PFSK-1 (cell line): ENCODE measurements at regions not wholly inside any gene's neighbourhood (a gene's known extent, or its start where the extent isn't known, plus 50 kb on each side); places are given as distances from the start of the nearest gene placed in this dataset.

Experiments used
- POLR2AphosphoS5 ChIP-seq: IDR thresholded peaks from 2 replicates; pipeline ENCODE4 v1.6.1; 2012; ENCODE audit warnings: low read depth, mild to moderate bottlenecking, control low read depth, low read length, moderate library complexity
- REST ChIP-seq, 2 experiments: IDR thresholded peaks; 2 replicates each; pipeline versions ENCODE4 v1.6.1 to v1.8.0; 2011 to 2012; ENCODE audit warnings: low read depth in 2 of 2, low read length in 2 of 2, control low read depth in 1 of 2, inconsistent platforms in 1 of 2, mild to moderate bottlenecking in 1 of 2, moderate library complexity in 1 of 2; ENCODE audit not compliant: insufficient read depth in 1 of 2
- SIN3A ChIP-seq: IDR thresholded peaks from 2 replicates; pipeline ENCODE4 v1.6.1; 2012; ENCODE audit warnings: mild to moderate bottlenecking, low read length, moderate library complexity, borderline replicate concordance; ENCODE audit not compliant: insufficient read depth
- TAF1 ChIP-seq: IDR thresholded peaks from 2 replicates; pipeline ENCODE4 v1.6.1; 2012; ENCODE audit warnings: low read length, control low read depth, borderline replicate concordance; ENCODE audit not compliant: insufficient read depth

- no peak for TF ChIP-seq TAF1
- no peak for TF ChIP-seq POLR2AphosphoS5
- TF ChIP-seq SIN3A: no peak
- TF ChIP-seq REST (IDR thresholded peaks at IDR 0.05; ENCODE audit: insufficient read depth in 1 of 2, low read depth in 2 of 2, low read length in 2 of 2): no peak
These were observed 413.4 kb upstream of the ITGA1 start for GRCh38 chr5:52374286-52374685.
